NCI-H2196 (cell line): ENCODE measurements at regions not wholly inside any gene's neighbourhood (a gene's known extent, or its start where the extent isn't known, plus 50 kb on each side); places are given as distances from the start of the nearest gene placed in this dataset.

Experiments used
- DNase-seq: peaks from one replicate; lab custom pipeline; 2025; ENCODE audit not compliant: unreplicated experiment; lab: John Stamatoyannopoulos, UW

DNA sequence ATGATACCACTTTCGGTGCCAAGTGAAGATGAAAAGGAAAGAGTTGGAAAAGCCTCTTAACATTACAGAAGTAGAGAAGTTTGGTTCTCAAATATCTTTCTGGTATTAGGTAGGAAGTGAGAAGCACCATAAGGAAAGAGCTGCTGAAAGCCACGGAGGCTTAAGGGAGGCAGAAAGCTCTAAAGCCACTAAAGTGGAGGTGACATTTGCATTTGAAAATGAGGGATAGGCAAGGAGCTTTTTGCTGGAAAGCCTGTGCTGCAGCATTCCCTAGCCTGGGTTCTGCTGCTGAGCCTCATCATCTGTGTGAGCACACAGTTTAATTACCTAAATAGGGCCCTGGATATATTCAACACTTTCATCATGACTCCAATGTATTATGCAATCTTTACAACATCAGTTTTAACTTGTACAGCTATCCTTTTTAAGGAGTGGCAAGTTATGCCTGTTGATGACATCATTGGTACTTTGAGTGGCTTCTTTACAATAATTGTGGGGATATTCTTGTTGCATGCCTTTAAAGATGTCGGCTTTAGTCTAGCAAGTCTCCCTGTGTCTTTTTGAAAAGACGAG lies 315.4 kb downstream of the RBM26 start:
- DNase-seq, result no peak

DNA sequence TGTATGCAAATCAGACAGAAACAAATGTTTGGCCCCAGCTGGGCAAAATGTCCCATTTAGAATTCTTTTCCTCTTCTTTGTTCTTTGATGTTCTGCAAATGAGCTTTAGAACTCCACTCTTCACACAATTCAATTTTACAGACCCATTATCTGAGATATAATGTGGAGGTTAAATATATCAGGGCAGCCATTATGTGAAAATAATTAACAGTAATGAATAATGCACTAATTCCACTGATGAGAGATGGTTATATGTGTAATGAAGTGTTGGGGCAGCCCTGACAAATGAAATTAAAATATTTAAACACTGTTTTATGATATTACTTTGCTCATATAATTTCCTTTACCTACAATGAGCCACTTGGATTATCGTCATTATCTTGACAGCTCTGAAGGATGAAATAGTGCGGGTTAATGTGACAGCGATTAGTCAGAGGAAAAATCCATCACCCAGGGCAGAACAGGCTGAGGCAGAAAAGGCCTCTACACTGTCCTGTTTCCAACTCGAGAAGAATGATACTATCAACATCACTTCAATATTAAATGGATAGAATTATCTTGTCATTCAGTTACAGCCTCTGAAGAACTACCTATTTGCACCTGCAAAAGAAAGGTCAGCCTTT lies 321.1 kb downstream of the RBM26 start:
- DNase-seq, result no peak

- no peak for DNase-seq
Observed at GRCh38 chr13:79081942-79082341, 324.1 kb downstream of the RBM26 start.

DNA sequence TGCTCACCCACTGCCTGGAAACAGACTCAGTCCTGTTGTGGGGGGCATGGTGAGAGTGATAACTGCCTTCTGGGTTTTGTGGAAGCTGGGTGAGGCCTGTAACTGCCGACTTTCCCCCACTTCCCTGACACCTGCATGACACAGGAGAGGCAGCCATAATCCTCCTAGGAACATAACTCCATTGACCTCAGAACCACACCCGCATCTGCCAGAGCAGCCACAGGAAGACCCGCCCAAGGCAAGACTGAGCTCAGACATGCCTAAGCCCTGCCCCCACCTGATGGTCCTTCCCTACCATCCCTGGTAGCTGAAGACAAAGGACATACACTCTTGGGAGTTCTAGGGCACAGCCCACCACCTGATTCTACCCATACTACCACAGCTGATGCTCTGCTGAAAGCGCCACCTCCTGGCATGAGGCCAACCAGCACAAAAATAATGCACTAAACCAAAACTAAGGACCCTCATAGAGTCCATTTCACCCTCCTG lies 326.7 kb downstream of the RBM26 start:
- no peak for DNase-seq

GRCh38 chr13:79075703-79076102 lies 330.4 kb downstream of the RBM26 start:
- no peak for DNase-seq

- DNase-seq, result no peak
Observed at GRCh38 chr13:79070343-79070974, 335.6 kb downstream of the RBM26 start.

DNA sequence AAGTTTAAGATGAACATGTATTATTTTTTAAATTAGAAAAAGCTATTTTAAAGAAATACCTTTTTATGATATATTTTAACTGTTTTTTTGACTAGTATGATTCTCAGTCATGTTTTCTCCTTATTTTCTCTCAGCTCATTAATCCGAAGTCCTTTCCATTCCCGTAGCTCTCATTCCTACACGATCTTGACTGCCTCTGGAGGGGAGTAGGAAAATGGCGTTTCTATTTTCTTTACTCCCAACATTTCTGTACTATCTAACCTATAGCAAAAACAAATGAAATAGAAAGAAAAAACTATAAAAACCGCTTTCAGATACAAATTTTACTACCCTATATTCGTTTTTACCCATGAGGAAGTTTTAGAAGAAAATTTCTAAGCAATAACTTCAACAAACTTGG lies 343.8 kb downstream of the RBM26 start:
- no peak for DNase-seq

GRCh38 chr13:79060216-79060615 lies 345.8 kb downstream of the RBM26 start:
- DNase-seq, result no peak

DNA sequence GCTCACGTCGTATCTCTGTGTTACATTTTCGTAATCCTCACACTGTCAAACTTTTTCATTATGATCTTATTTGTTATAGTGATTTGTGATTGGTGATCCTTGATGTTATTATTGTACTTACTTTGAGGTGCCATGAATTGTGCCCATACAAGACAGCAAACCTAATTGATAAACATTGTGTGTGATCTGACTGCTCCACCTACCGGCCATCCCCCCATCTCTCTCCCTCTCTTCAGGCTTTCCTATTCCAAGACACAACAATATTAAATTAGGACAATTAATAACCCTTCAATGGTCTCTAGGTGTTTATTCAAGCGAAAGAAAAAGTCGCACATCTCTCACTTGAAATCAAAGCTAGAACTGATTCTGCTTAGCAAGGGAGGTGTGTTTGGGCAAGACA lies 349.3 kb downstream of the RBM26 start:
- no peak for DNase-seq

GRCh38 chr13:79051472-79051871 lies 354.6 kb downstream of the RBM26 start:
- no peak for DNase-seq

- DNase-seq, result no peak
Observed at GRCh38 chr13:79044415-79044814, 361.6 kb downstream of the RBM26 start.

GRCh38 chr13:79043208-79043607 lies 362.8 kb downstream of the RBM26 start:
- no peak for DNase-seq

DNA sequence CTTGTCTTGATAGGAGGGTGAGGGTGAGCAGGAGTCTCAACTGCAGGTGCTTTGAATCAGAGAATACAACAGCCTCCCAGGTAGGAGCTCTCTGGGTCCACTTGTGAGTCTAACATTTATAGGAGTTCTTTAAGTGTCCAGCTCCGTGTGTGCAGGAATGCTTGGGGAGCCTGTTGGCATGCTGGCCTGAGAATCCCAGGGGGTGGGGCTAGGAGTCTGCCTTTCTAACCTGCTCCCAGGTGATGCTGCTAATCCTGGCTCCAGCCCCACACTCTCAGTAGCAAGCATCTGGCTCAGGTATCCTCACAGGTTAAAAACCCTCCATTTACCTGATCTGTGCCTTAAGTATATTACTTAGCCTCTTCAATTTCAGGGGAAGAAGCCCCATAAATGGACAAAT lies 368.9 kb downstream of the RBM26 start:
- no peak for DNase-seq

- DNase-seq, result no peak
Observed at GRCh38 chr13:79034341-79034740, 371.7 kb downstream of the RBM26 start.

- no peak for DNase-seq
Observed at GRCh38 chr13:79030513-79030912, 371.6 kb upstream of the OBI1 start.

- no peak for DNase-seq
Observed at GRCh38 chr13:79018166-79018565, 359.2 kb upstream of the OBI1 start.

DNA sequence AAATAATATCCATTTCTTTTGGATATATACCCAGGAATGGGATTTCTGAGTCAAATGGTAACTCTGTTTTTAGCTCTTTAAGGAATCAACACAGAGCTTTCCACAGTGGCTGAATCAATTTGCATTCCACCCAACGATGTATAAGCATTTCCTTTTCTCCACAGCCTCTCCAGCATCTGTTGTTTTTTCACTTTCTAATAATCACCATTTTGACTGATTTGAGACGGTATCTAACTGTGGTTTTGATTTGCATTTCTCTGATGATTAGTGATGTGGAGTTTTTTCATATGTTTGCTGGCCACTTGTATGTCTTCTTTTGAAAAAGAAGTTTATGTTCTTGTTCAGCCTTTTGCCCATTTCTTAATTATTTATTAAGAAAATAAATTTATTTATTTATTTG lies 352.2 kb upstream of the OBI1 start:
- DNase-seq, result no peak

DNA sequence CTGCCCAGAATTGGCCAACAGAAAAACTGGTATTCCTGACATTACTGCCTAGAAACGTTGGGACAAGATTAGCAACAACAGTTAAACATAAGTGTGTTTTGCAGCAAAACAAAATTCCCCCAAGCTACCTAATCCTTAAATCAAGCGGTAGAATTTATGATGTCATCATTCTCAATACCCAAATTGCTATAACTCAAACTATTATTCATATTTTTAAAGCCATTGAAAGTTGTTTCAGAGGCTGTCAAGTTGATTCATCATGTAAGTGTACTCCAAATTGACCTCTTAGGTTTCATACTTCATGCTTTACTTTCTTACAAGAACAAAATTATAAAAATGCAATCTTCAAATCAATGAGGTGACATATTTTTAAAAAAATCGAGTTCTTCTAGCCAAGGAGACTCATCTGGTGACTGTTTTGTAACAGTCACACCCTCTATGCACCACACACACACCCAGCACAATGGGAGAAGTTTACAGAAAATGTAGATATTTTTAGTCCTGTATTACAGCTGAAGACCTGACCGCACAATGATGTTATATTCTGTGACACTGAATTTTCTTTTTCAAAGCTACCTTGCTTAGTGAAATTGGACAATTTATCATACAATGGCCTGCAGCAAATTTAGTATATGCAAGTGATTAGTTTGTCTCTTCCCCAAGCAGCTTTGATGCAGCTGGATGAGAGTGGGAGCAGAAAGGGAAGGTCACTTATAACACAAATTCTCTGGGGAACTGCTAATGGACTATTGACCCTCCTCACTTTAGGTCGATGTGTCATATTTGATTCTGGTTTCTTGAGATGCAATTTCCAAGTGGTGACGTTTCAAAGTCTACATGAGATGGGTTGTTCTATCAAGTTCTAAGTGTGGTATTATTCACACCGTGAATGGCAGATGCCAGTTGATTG lies 345.3 kb upstream of the OBI1 start:
- DNase-seq, result no peak

DNA sequence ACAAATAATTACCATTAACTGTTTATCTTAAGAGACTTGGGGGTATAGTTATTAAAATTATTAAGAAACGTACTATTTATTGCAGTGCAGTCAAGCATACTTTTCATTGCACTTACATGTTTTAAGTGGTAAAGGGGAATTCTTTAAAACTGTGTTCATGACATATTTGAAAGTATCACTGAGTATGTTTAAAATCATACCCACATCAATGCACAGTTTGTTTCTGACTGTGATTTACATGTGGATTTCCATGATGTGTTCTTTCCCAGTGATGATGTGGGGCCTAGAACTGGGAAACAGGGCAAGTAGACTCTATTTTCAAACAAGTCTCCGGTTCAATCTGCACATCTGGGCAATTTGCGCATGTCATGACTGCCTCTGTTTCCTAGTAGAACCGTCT lies 340.5 kb upstream of the OBI1 start:
- no peak for DNase-seq

DNA sequence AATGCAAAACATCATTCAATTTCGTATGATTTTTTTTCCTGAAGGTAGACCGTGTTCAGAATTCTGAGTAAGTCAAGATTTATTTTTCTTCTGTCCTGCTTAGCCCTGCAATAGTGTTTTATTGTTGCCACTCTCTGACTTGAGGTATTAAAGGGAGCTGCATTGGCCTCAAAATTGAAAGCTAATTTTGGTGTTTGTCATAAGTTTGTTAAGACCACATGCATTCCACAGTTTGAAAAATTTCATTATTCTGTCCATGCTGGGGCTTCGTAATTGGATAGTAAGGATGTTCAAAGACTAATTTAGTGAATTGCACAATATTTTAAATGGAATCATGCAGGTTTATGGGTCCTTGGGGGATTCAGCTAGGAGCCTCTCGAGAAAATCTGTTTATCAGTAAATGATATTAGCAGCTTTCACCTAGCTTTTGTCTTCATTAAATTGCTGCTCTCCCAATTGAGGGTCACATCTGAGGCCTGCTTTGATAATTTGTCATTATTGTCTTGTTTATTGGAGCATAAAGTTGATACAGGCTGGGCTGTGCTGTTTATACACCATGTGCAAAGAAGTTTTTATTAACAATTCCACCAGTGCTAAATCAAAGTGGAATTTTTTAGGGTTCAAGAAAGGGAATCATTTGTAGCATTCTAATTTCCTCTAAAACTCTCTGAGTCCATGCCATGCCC lies 339.8 kb upstream of the OBI1 start:
- no peak for DNase-seq
